ENCODE measurements at regions not wholly inside any gene's neighbourhood (a gene's known extent, or its start where the extent isn't known, plus 50 kb on each side); places are given as distances from the start of the nearest gene placed in this dataset.
"Not testable (repeated sequence)": the region's sequence is repeated elsewhere in the genome, so short reads cannot be mapped to it uniquely, and the experiment has no call there.

DNA sequence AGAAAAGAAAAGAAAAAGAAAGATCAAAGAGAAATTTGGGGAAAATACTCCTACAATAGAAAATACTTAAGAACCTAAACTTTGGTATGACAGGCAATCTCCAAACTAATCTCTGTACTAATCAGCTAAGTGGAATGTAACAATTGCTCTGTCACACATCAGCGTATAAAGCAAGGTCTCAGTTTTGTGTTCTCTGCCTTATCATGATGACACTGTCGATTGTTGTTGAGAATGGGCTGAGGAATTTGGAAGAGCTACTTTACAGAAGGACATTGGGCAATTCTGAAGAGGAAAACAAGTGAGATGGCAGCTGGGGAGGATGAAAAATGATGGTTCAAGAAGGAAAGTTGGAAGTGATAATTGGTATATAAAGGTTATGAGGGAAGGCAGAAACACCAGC is 486.0 kb upstream of the HTR2C start:
- intact Hi-C loops (cut with DNase I), result no loop called here
- no peak for DNase-seq

DNA sequence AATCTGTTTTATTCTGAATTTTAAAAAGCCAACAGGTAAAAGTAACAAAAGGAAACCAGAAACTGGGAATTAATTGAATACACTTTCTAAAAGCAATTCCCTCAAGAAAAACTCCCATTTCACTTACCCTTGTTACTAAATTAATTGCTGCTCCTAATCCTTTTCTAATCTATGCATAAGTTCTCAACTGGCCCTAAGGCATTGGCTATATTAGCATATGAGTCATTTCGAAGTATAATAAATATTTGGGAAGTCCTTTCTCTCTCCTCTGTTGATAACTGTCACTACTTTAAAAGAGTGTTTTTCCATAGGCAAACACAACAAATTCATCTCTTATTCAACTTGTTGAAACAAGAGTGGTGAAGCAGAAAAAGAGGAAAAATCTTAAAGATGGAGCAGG is 486.5 kb upstream of the HTR2C start:
- DNase-seq, result no peak
- intact Hi-C loops (cut with DNase I), result no loop called here

DNA sequence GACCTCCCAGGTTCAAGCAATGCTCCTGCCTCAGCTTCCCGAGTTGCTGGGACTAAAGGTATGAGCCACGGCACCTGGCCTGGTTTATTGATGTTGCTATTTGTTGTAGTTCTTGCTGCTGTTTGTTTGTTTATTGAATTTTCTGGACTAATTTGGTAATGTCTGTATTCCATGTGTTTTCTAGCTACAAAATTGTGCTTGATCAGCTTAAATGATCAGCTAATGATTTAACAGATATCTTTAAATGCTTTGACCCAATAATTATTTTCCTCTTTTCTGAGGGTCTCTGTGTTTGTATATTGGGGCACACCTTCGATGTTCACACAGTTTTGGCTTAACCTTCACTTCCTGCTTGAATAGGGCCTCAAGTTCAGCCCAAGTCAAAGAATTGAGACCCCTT is 488.1 kb upstream of the HTR2C start:
- DNase-seq, result no peak
- intact Hi-C loops (cut with DNase I), result no loop called here

DNA sequence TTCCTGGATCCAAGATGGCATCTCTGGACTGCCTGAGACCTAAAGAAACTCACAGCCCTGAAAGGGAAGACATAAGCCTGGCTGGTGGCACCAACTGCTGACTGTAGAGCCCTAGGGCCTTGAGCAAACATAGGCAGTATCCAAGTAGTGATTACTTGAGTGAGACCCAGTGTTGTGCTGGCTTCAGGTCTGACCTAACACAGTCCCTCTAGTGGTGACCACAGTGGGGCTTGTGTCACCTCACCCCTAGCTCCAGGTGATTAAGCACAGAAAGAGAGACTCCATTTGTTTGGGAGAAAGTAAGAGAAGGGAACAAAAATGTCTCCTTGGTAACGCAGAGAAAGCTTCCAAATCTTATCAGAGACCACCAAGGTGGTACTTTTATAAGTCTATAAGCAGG is 496.3 kb upstream of the HTR2C start:
- intact Hi-C loops (cut with DNase I), result no loop called here
- no peak for DNase-seq

DNA sequence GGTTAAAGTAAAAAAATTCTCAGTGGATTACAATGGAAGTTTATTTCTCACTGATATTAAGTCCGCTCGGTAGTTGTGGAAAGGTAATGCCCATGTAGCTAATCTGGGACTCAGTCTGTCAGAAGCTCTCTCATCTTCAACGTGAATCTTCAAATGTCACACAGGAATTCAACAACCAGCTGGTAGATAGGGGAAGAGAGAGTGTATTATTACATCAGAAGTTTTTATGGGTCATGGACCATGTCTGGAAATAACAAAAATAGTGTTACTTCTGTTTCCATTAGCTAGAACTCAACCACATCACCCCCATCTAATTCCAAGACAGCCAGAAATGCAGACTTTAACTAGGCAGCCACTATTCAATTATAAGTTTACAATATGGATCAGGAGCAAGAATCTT is 506.1 kb upstream of the HTR2C start:
- no peak for DNase-seq
- intact Hi-C loops (cut with DNase I), result no loop called here

DNA sequence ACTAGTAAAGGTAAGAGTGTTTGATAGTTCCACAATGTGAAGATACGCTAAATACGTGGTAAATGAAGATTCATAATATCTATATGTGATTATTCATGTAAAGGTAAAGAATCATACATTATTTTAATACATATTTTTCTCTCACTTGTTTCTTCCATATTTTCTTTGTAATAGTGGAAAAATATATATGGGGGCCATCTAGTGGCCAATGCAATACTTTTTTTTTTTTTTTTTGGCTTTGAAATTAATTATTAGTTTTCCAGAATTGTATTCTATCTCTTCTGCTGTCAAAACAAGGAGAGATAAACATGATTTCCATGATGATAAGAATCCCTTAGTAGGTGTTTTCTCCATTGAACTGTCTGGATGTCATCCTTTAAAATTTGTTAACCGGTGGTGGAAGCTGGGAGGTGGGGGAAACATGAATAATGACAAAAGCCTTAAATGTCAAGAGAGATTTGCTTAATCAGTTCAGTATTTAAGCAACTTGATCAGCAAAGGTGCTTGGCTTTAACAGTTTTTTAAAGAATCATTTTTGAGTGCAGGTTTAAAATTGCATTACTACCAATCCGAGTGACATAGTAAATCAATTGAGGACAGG is 508.7 kb upstream of the HTR2C start:
- intact Hi-C loops (cut with DNase I), result no loop called here
- DNase-seq, result no peak

DNA sequence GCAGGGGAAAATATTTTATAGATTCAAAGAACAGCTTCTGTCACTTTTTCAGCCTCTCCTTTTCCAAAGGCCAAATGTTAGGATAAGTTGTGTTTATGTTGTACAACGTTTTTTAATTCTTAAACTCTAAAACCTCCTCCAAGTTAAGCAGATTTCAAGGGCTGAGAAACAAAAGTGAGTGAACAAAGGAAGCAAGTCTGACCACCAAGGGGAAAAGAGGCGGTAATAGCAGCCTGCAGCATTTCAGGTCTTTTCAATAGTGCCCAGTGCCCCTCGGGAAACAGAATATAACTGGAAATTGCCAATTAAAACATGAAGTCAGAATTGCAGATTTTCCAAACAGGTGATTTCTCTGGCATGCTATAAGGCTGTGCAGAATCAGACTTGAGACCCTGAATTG is 510.0 kb upstream of the HTR2C start:
- intact Hi-C loops (cut with DNase I), result no loop called here
- DNase-seq, result no peak

DNA sequence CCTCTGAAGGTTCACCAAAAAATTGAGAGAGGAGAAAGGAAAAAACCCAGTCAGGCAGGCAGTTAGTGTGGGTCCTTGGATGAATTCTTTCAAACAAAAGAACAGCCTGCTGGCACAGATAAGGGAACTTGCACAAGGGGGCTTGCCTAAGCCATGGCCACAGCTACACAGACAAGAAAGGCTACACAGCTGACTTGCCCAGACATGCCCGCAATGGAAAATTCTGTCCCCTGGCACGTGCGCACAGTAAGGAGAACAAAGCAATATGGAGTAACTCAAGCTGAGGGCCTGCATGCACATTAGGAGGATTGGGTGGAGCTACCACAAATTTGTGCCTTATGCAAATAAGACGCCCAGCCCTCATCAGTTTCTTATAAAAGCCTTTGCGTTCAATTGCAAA is 512.5 kb upstream of the HTR2C start:
- no peak for DNase-seq
- intact Hi-C loops (cut with DNase I), result no loop called here

DNA sequence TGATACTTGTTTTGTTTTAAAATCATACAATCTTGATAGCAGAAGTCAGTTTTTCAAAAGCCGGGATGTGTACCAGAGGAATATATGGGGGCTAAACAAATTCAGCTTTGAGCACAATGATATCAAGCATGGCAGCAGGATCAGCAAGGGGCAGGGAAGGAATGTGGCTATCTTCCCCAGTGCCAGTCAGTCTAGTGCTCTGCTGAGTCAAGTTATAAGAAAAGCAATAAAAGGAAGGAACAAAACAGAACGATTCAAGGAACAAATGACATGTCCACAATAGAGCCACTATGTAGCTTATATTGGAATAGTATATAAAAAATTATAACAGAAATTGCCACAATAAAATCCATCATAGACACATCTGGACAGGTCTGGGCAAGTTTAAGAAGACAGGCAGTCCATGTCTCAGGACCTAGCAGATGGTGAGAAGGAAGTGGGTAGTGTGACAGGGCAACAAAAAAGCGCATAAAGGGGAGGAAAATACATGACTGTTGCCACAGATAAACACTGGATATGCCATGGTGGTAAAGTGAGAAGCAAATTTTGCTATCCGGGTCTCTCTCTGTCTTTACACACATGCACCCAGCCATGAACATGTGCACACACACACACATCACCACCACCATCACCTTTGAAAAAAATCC is 518.2 kb upstream of the HTR2C start:
- intact Hi-C loops (cut with DNase I), result no loop called here
- DNase-seq, result no peak

DNA sequence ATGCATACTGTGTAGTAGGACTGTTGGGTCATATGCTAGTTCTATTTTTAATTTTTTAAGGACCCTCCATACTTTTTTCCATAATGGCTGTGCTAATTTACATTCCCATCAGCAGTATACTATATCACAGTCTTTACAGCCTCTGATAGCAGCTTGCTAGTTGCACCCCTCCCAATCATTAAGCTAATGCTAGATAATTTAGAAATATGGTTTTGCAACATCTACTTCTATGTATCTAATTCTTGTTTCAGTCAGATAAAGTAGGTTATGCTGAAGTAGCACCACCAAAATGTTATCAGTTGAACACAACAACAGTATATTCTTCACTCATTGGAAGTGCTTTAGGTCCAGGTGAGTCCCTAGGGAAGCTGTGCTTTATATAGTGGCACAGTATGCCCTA is 522.7 kb upstream of the HTR2C start:
- intact Hi-C loops (cut with DNase I), result no loop called here
- DNase-seq, result no peak

DNA sequence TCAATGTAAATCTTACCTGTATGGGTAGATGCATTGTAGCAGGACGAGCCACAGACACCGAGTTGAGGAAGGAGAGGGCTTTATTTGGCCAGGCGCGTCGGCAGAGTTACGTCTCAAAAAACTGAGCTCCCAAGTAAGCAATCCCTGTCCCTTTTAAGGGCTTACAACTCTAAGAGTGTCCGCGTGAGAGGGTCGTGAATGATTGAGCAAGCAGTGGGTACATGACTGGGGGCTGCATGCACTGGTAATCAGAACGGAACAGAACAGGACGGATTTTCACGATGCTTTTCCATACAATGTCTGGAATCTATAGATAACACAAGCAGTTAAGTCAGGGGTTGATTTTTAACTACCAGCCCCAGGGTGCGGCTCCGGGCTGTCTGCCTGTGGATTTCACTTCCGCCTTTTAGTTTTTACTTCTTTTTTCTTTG is 524.9 kb upstream of the HTR2C start:
- intact Hi-C loops (cut with DNase I), result no loop called here
- DNase-seq, result no peak

DNA sequence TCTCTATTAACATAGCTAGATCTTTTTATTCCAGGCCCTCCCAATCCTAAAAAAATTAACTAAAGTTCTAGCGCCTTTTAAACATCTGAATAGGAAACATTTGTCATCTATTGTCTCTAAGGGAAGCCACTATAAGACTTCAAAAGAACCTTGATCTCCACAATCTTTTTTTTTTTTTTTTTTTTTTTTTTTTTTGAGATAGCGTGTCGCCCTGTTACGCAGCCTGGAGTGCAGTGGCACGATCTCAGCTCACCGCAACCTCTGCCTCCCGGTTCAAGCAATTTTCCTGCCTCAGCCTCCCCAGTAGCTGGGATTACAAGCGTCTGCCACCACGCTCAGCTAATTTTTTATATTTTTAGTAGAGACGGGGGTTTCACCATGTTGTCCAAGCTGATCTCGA is 526.5 kb upstream of the HTR2C start:
- intact Hi-C loops (cut with DNase I); DNase-seq: not testable (repeated sequence)

DNA sequence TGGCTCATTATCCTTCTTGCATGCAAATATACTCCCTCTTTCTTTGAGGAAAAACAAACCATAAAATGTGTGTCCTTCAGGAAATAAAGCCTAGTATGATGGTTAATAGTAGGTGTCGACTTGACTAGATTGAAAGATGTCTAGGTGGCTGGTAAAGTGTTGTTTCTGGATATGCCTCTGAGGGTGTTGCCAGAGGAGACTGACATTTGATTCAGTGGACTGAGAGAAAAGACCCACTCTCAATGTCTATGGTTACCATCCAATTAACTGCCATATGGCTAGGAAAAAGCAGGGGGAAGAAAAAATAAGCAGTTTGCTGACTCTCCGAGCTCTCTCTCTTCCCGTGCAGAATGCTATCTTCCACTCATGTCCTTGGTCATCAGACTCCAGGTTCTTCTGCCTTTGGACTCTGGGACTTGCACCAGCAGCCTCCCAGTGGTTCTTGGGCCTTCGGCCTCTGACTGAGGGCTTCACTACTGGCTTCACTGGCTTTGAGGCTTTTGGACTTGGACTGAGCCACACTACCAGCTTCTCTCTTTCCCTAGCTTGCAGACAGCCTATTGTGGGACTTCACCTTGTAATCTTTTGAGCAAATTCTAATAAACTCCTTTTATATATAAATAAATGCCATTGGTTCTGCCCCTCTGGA is 532.1 kb upstream of the HTR2C start:
- DNase-seq, result no peak

DNA sequence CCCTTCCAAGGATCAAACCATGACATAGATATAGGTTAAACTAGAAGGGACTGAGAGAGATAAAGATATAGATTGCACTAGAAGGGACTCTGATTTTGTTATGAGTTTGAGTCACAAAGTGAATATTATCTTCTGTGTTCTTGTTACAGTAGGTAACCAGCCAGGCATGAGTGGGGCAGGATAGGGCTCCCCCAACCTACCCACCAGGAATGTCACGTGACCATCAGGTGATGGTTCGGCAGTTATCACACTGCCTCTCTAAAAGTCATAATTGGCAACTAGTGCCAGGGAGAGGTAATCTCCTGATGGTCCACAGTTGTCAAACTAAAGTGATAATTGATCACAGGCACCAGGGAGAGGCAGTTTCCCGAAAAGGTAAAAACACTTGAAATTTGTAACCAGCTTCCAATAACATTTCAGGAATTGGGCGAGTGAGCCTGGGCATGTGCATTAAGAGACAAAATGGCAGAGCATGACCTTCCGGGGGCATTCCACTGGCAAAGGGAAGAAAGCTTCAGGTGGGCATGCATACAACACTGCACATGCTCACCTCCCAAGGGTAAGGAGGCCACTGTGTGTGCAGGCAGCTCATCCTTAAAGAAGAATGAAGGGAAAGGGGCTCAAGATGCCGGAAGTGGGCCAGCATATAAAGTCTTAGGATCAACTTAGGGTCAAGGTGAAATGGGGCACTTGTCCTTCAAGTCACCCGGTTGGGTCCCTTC is 533.6 kb upstream of the HTR2C start:
- DNase-seq, result no peak
- intact Hi-C loops (cut with DNase I), result no loop called here

More for the DNA sequence above, 532.1 kb upstream of the HTR2C start:
- intact Hi-C loops (cut with DNase I), result no loop called here

DNA sequence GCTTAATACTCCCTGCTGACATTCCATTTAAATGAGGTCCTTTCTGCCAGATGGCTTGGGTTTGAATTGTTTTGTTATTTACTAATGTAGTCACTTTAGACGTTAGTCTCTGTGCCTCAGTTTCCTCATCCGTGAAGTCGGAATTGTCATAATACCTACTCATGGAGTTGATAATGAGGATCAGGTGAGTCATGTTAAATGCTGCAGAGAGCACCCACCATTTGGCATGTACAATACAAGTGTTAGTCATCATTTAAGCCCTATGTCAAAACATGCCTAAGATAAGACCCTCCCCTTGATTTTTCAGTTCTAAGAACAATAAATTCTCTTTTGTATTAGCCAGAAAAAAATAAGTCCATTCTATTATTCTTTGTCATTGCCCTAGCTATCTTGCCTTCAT is 534.8 kb upstream of the HTR2C start:
- DNase-seq, result no peak
- intact Hi-C loops (cut with DNase I), result no loop called here

DNA sequence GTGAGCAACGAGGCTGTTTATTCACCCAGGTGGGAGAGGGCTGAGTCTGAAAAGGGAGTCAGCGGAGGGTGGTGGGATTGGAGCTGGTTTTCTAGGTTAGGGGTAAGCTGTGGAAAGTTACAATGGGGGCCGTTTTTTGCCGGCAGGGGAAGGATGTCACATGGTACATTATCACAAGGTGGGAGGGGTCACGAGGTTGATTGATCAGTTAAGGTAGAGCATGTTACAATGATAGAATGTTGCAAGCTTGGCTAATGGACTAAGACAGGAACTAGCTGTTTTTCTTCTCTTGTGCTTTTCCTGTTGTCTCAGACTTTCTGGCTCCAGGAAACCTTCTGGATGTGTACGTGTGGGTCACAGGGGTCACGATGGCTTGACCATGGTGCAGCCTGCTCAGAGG is 536.3 kb upstream of the HTR2C start:
- intact Hi-C loops (cut with DNase I), result no loop called here
- no peak for DNase-seq

DNA sequence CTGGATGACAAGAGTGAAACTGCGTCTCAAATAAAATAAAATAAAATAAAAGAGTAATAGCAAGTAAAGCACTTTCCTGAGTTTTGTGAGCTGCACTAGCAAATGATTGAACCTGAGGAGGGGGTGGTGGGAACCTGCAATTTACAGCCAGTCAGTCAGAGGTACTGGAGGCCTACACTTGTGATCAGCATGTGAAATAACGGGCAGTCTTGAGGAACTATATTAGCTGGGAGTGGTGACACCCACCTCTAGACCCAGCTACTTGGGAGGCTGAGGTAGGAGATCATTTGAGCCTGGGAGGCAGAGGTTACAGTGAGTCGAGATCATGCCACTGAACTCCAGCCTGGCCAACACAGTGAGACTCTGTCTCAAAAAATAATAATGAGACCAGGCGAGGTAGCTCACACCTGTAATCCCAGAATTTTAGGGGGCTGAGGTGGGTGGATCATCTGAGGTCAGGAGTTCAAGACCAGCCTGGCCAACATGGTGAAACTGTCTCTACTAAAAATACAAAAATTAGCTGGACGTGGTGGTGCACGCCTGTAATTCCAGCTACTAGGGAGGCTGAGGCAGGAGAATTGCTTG is 537.1 kb upstream of the HTR2C start:
- no peak for DNase-seq
- intact Hi-C loops (cut with DNase I), result no loop called here

DNA sequence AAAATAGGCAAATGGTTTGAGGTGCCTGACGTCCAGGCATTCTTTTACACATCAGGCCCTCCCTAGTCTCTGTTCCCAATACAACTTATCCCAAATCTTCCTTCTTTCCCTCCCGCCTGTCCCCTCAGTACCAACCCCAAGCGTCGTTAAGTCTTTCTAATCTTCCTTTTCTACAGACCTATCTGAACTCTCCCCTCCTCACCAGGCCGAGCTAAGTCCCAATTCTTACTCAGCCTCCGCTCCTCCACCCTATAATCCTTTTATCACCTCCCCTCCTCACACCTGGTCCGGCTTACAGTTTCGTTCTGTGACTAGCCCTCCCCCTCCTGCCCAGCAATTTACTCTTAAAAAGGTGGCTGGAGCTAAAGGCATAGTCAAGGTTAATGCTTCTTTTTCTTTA is 542.4 kb upstream of the HTR2C start:
- intact Hi-C loops (cut with DNase I); DNase-seq: not testable (repeated sequence)

DNA sequence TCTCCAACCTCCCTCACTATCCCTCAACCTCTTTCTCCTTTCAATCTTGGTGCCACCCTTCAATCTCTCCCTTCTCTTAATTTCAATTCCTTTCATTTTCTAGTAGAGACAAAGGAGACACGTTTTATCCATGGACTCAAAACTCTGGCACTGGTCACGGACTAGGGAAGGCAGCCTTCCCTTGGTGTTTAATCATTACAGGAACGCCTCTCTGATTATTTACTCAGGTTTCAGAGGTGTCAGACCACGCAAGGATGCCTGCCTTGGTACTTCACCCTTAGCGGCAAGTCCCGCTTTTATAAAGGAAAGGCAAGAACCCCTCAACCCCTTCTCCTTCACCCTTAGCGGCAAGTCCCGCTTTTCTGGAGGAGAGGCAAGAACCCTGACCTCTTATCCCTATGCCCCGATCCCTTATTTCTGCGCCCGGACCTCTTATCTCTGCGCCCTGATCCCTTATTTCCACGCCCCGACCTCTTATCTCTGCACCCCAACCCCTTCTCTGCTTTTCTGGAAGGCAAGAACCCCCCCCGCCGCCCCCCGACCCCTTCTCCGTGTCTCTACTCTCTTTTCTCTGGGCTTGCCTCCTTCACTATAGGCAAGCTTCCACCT is 543.1 kb upstream of the HTR2C start:
- DNase-seq; intact Hi-C loops (cut with DNase I): not testable (repeated sequence)

DNA sequence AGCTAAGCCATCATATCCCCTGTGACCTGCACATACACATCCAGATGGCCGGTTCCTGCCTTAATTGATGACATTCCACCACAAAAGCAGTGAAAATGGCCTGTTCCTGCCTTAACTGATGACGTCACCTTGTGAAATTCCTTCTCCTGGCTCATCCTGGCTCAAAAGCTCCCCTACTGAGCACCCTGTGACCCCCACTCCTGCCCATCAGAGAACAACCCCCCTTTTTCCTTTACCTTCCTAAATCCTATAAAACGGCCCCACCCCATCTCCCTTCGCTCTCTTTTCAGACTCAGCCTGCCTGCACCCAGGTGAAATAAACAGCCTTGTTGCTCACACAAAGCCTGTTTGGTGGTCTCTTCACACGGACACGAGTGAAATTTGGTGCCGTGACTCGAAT is 543.8 kb upstream of the HTR2C start:
- intact Hi-C loops (cut with DNase I), result not testable (repeated sequence)

More for the DNA sequence above, 543.8 kb upstream of the HTR2C start:
- DNase-seq, result not testable (repeated sequence)

Data from head of caudate nucleus (tissue), 42 donors.